HEK293 (cell line): ENCODE measurements at regions not wholly inside any gene's neighbourhood (a gene's known extent, or its start where the extent isn't known, plus 50 kb on each side); places are given as distances from the start of the nearest gene placed in this dataset.

ENCODE experiments used
- CTCF ChIP-seq: fragments of 450-650 bp; formaldehyde crosslinking; IDR thresholded peaks from 2 replicates; pipeline ENCODE4 v1.5.1; 2016; ENCODE audit warnings: missing biosample characterization, missing genetic modification characterization
- TCF7L2 ChIP-seq: IDR thresholded peaks from 2 replicates; pipeline ENCODE4 v1.6.1; 2011; ENCODE audit warnings: low read depth, mild to moderate bottlenecking, inconsistent platforms, low read length, moderate library complexity, borderline replicate concordance
- YY1 ChIP-seq: fragments of 450-650 bp; formaldehyde crosslinking; IDR thresholded peaks from 2 replicates; pipeline ENCODE4 v1.5.1; 2018; ENCODE audit warnings: missing biosample characterization, missing genetic modification characterization
- ZNF18 ChIP-seq: fragments of 450-650 bp; formaldehyde crosslinking; IDR thresholded peaks from 2 replicates; pipeline ENCODE4 v1.5.1; 2016; ENCODE audit warnings: missing biosample characterization, missing genetic modification characterization
- ZNF626 ChIP-seq: fragments of 450-650 bp; sonication (Bioruptor Pico); formaldehyde crosslinking; IDR thresholded peaks from 2 replicates; pipeline ENCODE4 v1.5.1; 2018; ENCODE audit warnings: missing biosample characterization, missing genetic modification characterization, inconsistent platforms
- ZNF747 ChIP-seq: fragments of 450-650 bp; formaldehyde crosslinking; IDR thresholded peaks from 2 replicates; pipeline ENCODE4 v1.5.1; 2016; ENCODE audit warnings: missing biosample characterization, missing genetic modification characterization
- TF ChIP-seq, protein P1 (sequence below): fragments of 450-650 bp; formaldehyde crosslinking; IDR thresholded peaks from 2 replicates; pipeline ENCODE4 v1.5.1; 2016; ENCODE audit warnings: missing biosample characterization, missing genetic modification characterization

GRCh38 chr13:99883805-99884204 is 87.8 kb downstream of the ZIC5 start:
- no peak for TF ChIP-seq TCF7L2
- TF ChIP-seq ZNF626 (tag by site-specific recombination): no peak
- no peak for TF ChIP-seq CTCF (tag by site-specific recombination)
- TF ChIP-seq, protein P1, sequence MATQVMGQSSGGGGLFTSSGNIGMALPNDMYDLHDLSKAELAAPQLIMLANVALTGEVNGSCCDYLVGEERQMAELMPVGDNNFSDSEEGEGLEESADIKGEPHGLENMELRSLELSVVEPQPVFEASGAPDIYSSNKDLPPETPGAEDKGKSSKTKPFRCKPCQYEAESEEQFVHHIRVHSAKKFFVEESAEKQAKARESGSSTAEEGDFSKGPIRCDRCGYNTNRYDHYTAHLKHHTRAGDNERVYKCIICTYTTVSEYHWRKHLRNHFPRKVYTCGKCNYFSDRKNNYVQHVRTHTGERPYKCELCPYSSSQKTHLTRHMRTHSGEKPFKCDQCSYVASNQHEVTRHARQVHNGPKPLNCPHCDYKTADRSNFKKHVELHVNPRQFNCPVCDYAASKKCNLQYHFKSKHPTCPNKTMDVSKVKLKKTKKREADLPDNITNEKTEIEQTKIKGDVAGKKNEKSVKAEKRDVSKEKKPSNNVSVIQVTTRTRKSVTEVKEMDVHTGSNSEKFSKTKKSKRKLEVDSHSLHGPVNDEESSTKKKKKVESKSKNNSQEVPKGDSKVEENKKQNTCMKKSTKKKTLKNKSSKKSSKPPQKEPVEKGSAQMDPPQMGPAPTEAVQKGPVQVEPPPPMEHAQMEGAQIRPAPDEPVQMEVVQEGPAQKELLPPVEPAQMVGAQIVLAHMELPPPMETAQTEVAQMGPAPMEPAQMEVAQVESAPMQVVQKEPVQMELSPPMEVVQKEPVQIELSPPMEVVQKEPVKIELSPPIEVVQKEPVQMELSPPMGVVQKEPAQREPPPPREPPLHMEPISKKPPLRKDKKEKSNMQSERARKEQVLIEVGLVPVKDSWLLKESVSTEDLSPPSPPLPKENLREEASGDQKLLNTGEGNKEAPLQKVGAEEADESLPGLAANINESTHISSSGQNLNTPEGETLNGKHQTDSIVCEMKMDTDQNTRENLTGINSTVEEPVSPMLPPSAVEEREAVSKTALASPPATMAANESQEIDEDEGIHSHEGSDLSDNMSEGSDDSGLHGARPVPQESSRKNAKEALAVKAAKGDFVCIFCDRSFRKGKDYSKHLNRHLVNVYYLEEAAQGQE: no peak
- TF ChIP-seq ZNF747: no peak
- TF ChIP-seq ZNF18: no peak
- TF ChIP-seq YY1 (tag by site-specific recombination): no peak
